ENCODE measurements at regions not wholly inside any gene's neighbourhood (a gene's known extent, or its start where the extent isn't known, plus 50 kb on each side); places are given as distances from the start of the nearest gene placed in this dataset.

- no peak for DNase-seq
These were observed 80.9 kb upstream of the KLF13 start for GRCh38 chr15:31245756-31246155.

GRCh38 chr15:31247404-31247803 is 79.2 kb upstream of the KLF13 start:
- no peak for DNase-seq

GRCh38 chr15:31248263-31248662 is 78.4 kb upstream of the KLF13 start:
- no peak for DNase-seq

GRCh38 chr15:31248951-31249350 is 77.7 kb upstream of the KLF13 start:
- no peak for DNase-seq

GRCh38 chr15:31250033-31250432 is 76.6 kb upstream of the KLF13 start:
- DNase-seq = no peak

- no peak for DNase-seq
These were observed 75.5 kb upstream of the KLF13 start for GRCh38 chr15:31251165-31251564.

GRCh38 chr15:31252171-31252785 is 74.4 kb upstream of the KLF13 start:
- no peak for DNase-seq

- DNase-seq = no peak
These were observed 72.0 kb upstream of the KLF13 start for GRCh38 chr15:31254431-31255175.

GRCh38 chr15:31255176-31255510 is 71.5 kb upstream of the KLF13 start:
- no peak for DNase-seq

GRCh38 chr15:31255732-31256377 is 70.8 kb upstream of the KLF13 start:
- DNase-seq = no peak

GRCh38 chr15:31256378-31257265 is 70.0 kb upstream of the KLF13 start:
- no peak for DNase-seq

GRCh38 chr15:31257286-31257685 is 69.3 kb upstream of the KLF13 start:
- no peak for DNase-seq

GRCh38 chr15:31258260-31258659 is 68.4 kb upstream of the KLF13 start:
- no peak for DNase-seq

GRCh38 chr15:31259562-31260252 is 66.9 kb upstream of the KLF13 start:
- no peak for DNase-seq

- no peak for DNase-seq
These were observed 65.9 kb upstream of the KLF13 start for GRCh38 chr15:31260646-31261265.

GRCh38 chr15:31261266-31262142 is 65.1 kb upstream of the KLF13 start:
- no peak for DNase-seq

GRCh38 chr15:31262143-31262530 is 64.5 kb upstream of the KLF13 start:
- DNase-seq = no peak

GRCh38 chr15:31262901-31263671 is 63.5 kb upstream of the KLF13 start:
- DNase-seq = no peak

GRCh38 chr15:31263751-31264558 is 62.7 kb upstream of the KLF13 start:
- DNase-seq = peak; percentile 81

Data from activated CD4-positive, alpha-beta T cell treated with anti-CD3 and anti-CD28 coated beads for 48 hours (primary cell).